SU-DHL-6 (cell line): ENCODE measurements at regions not wholly inside any gene's neighbourhood (a gene's known extent, or its start where the extent isn't known, plus 50 kb on each side); places are given as distances from the start of the nearest gene placed in this dataset.

ENCODE experiments used
- H2AFZ ChIP-seq: fragments of 200-600 bp; sonication (generic); 2 replicates; pipeline ENCODE4 v1.6.1; 2014; ENCODE audit warnings: low read depth, mild to moderate bottlenecking, moderate library complexity, mixed read lengths, antibody characterized with exemption, low read length; ENCODE audit not compliant: severe bottlenecking
- H3F3A ChIP-seq: fragments of 200-600 bp; shearing (Covaris generic); 2 replicates; pipeline ENCODE4 v1.6.0; 2016; ENCODE audit warnings: antibody characterized with exemption, mild to moderate bottlenecking; ENCODE audit not compliant: insufficient read depth
- H3K27ac ChIP-seq: fragments of 200-600 bp; sonication (generic); 2 replicates; pipeline ENCODE4 v1.5.1; 2016; ENCODE audit warnings: low read depth, mild to moderate bottlenecking, low read length, moderate library complexity, mixed read lengths
- H3K27me3 ChIP-seq: fragments of 200-600 bp; sonication (generic), shearing (Covaris generic); 2 replicates; pipeline ENCODE4 v1.6.0; 2014; ENCODE audit warnings: mild to moderate bottlenecking, low read length
- H3K36me3 ChIP-seq: fragments of 200-600 bp; sonication (generic); 2 replicates; pipeline ENCODE4 v1.6.1; 2014; ENCODE audit warnings: mild to moderate bottlenecking, low read length, mixed read lengths
- H3K4me2 ChIP-seq: fragments of 300-600, 200-600 bp; shearing (Covaris generic), sonication (generic); 2 replicates; pipeline ENCODE4 v1.6.0; 2014; ENCODE audit warnings: low read length, low read depth, mild to moderate bottlenecking; ENCODE audit not compliant: poor library complexity, severe bottlenecking
- H3K4me3 ChIP-seq: fragments of 200-600 bp; sonication (generic); 2 replicates; pipeline ENCODE4 v1.5.1; 2014; ENCODE audit warnings: antibody characterized with exemption, low read length, mild to moderate bottlenecking, mixed read lengths; ENCODE audit not compliant: insufficient read depth, poor library complexity, severe bottlenecking
- H3K79me2 ChIP-seq: fragments of 200-600 bp; sonication (generic); 2 replicates; pipeline ENCODE4 v1.6.1; 2014; ENCODE audit warnings: mild to moderate bottlenecking, low read length, moderate library complexity; ENCODE audit not compliant: insufficient read depth
- H3K9ac ChIP-seq: fragments of 200-600 bp; sonication (generic); 2 replicates; pipeline ENCODE4 v1.7.0; 2014; ENCODE audit warnings: mild to moderate bottlenecking, low read length
- H3K9me2 ChIP-seq: fragments of 200-600 bp; sonication (generic); replicated peaks from 2 replicates; pipeline ENCODE4 v1.6.1; 2014; ENCODE audit warnings: low read length; ENCODE audit not compliant: insufficient read depth
- H3K9me3 ChIP-seq: fragments of 200-600 bp; sonication (generic); 2 replicates; pipeline ENCODE4 v1.6.1; 2014; ENCODE audit warnings: low read length, mixed read lengths; ENCODE audit not compliant: insufficient read depth
- H4K20me1 ChIP-seq: fragments of 200-600 bp; sonication (generic); 2 replicates; pipeline ENCODE4 v1.6.1; 2014; ENCODE audit warnings: low read depth, mild to moderate bottlenecking, antibody characterized with exemption, low read length, moderate library complexity, mixed read lengths
- EZH2phosphoT487 ChIP-seq: fragments of 200-600 bp; sonication (generic), shearing (Covaris generic); conservative IDR thresholded peaks from 2 replicates; pipeline ENCODE4 v1.6.1; 2018; ENCODE audit warnings: mild to moderate bottlenecking, antibody characterized with exemption, low read length, moderate library complexity, mixed read lengths
- TF ChIP-seq, protein P1 (sequence below): fragments of 200-600 bp; sonication (generic); IDR thresholded peaks from one replicate; pipeline ENCODE4 v1.5.1; 2017; ENCODE audit warnings: antibody characterized with exemption, mild to moderate bottlenecking, low read length, moderate library complexity; ENCODE audit not compliant: insufficient read depth, poor library complexity, severe bottlenecking

DNA sequence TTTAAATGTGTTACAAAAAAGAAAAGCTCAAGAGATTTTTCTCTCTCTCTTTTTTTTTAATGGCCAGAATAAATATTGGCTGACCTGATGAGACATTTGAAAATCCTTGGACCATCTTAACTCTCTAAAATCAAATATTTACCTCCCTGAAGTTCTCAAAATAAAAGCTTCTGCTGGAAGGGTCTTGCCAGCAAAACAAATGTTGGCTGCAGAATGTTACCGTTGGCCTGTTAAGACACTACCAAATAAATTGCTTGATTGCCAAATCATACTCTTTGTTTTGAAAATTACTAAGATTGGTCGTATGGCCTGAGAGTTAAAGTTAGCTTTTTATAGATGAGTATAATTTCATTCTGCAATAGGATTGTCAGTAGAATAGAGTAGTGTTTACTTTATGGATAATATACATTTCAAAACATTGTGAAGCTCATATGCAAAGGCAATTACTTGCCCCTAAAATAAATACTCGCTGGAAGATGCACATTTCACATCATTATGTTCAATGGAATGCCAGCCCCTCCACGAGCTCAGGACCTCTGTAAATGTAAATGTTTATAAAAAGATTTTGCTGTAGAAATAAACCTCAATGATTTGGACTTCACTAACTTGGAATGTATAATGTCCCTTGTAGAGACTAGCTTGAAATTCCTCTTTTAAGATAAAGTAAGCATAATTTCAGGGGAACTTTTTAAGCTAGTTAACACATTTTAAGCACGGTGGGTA lies 193.4 kb downstream of the SOX11 start:
- Histone ChIP-seq H3K4me2 (no peak overlapping the region), H2AFZ (no peak overlapping the region), H3K9me3 (no peaks in the 10 kb centered on the region), H3F3A (no peaks in the 10 kb centered on the region), H3K4me3 (no peak overlapping the region), H3K36me3 (no peaks in the 10 kb centered on the region), H3K9me2 (no peaks in the 10 kb centered on the region), H4K20me1 (no peaks in the 10 kb centered on the region), H3K27ac (no peak overlapping the region), H3K9ac (no peak overlapping the region), H3K27me3 (no peaks in the 10 kb centered on the region), H3K79me2 (no peaks in the 10 kb centered on the region)
- TF ChIP-seq EZH2phosphoT487 = no peak
- TF ChIP-seq, protein P1, sequence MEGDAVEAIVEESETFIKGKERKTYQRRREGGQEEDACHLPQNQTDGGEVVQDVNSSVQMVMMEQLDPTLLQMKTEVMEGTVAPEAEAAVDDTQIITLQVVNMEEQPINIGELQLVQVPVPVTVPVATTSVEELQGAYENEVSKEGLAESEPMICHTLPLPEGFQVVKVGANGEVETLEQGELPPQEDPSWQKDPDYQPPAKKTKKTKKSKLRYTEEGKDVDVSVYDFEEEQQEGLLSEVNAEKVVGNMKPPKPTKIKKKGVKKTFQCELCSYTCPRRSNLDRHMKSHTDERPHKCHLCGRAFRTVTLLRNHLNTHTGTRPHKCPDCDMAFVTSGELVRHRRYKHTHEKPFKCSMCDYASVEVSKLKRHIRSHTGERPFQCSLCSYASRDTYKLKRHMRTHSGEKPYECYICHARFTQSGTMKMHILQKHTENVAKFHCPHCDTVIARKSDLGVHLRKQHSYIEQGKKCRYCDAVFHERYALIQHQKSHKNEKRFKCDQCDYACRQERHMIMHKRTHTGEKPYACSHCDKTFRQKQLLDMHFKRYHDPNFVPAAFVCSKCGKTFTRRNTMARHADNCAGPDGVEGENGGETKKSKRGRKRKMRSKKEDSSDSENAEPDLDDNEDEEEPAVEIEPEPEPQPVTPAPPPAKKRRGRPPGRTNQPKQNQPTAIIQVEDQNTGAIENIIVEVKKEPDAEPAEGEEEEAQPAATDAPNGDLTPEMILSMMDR = no peak

DNA sequence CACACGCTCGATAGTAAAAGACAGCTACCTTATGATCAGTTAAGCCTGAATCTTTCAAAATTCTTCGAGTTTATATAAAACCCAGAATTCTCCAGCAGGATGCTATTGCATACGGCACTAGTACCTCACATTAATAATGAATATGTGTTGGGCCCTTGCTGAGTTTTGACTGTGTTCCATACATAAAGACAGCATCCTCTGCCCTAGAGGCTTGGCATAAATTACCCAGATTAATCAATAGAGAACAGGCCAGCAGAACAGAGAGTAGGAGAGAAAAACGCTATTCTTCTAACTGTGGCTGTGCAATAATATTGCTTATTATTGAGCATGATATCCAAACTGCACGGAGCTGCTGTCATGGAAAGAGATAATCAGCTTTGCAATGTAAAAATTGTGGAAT lies 194.3 kb downstream of the SOX11 start:
- H4K20me1 ChIP-seq = no peaks in the 10 kb centered on the region
- H3K4me3 ChIP-seq = no peak overlapping the region
- H3K4me2 ChIP-seq = no peak overlapping the region
- H3K27me3 ChIP-seq = no peaks in the 10 kb centered on the region
- H3K9ac ChIP-seq = no peak overlapping the region
- H3F3A ChIP-seq = no peaks in the 10 kb centered on the region
- H2AFZ ChIP-seq = no peak overlapping the region
- H3K79me2 ChIP-seq = no peaks in the 10 kb centered on the region
- no peaks in the 10 kb centered on the region for H3K9me2 ChIP-seq
- no peaks in the 10 kb centered on the region for H3K9me3 ChIP-seq
- no peak overlapping the region for H3K27ac ChIP-seq
- no peaks in the 10 kb centered on the region for H3K36me3 ChIP-seq
- no peak for TF ChIP-seq EZH2phosphoT487
- TF ChIP-seq, protein P1 = no peak

DNA sequence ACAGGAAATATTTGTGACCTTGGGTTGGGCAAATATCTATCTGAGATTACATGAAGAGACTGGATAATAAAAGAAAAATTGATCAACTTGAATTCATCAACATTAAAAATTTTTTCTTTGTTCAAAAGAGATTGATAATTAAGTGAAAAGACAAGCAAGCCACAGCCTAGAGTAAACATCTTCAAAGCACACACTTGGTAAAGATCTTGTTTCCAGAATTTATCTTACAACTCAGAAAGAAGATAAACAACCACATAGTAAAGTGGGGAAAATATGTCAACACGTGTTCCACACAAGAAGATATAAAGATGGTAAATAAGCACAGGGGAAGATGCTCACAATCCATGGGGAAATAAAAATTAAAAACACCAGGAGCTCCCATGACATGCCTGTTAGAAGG lies 195.9 kb downstream of the SOX11 start:
- no peak for TF ChIP-seq EZH2phosphoT487
- TF ChIP-seq, protein P1 = no peak
- no peaks in the 10 kb centered on the region for H3F3A ChIP-seq
- no peak overlapping the region for H3K27ac ChIP-seq
- H2AFZ ChIP-seq = no peak overlapping the region
- no peak overlapping the region for H3K9ac ChIP-seq
- no peaks in the 10 kb centered on the region for H3K36me3 ChIP-seq
- no peaks in the 10 kb centered on the region for H3K9me2 ChIP-seq
- no peaks in the 10 kb centered on the region for H3K9me3 ChIP-seq
- H3K4me2 ChIP-seq = no peak overlapping the region
- no peaks in the 10 kb centered on the region for H3K27me3 ChIP-seq
- no peaks in the 10 kb centered on the region for H3K79me2 ChIP-seq
- no peaks in the 10 kb centered on the region for H4K20me1 ChIP-seq
- no peak overlapping the region for H3K4me3 ChIP-seq
